ENCODE measurements at regions not wholly inside any gene's neighbourhood (a gene's known extent, or its start where the extent isn't known, plus 50 kb on each side); places are given as distances from the start of the nearest gene placed in this dataset.

GRCh38 chr20:59537991-59538390 lies 66.3 kb upstream of the PHACTR3 start:
- TF ChIP-seq, protein P1, sequence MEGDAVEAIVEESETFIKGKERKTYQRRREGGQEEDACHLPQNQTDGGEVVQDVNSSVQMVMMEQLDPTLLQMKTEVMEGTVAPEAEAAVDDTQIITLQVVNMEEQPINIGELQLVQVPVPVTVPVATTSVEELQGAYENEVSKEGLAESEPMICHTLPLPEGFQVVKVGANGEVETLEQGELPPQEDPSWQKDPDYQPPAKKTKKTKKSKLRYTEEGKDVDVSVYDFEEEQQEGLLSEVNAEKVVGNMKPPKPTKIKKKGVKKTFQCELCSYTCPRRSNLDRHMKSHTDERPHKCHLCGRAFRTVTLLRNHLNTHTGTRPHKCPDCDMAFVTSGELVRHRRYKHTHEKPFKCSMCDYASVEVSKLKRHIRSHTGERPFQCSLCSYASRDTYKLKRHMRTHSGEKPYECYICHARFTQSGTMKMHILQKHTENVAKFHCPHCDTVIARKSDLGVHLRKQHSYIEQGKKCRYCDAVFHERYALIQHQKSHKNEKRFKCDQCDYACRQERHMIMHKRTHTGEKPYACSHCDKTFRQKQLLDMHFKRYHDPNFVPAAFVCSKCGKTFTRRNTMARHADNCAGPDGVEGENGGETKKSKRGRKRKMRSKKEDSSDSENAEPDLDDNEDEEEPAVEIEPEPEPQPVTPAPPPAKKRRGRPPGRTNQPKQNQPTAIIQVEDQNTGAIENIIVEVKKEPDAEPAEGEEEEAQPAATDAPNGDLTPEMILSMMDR (IDR thresholded peaks at IDR 0.05): no peak
- Histone ChIP-seq H3K27ac (no peak overlapping the region), H3K4me3 (no peak overlapping the region)
- no peak for DNase-seq (ENCODE audit: low spot score)

- no peak overlapping the region for H3K4me3 ChIP-seq
- TF ChIP-seq, protein P1 (IDR thresholded peaks at IDR 0.05): no peak
- no peak for DNase-seq (ENCODE audit: low spot score)
- H3K27ac ChIP-seq: no peak overlapping the region
These were observed 56.7 kb upstream of the PHACTR3 start for GRCh38 chr20:59547596-59547995.

Data from coronary artery (tissue), 2 donors.